NCI-H2171 treated with DMSO at 0.1 percent for 48 hours (cell line): ENCODE measurements at regions not wholly inside any gene's neighbourhood (a gene's known extent, or its start where the extent isn't known, plus 50 kb on each side); places are given as distances from the start of the nearest gene placed in this dataset.
"Not testable (repeated sequence)": the region's sequence is repeated elsewhere in the genome, so short reads cannot be mapped to it uniquely, and the experiment has no call there.

ENCODE experiments used
- DNase-seq: peaks from one replicate; lab custom pipeline; 2025; lab: John Stamatoyannopoulos, UW

- not testable (repeated sequence) for DNase-seq
These were observed 79.5 kb upstream of the ABCD2 start for GRCh38 chr12:39699079-39699478.

GRCh38 chr12:39697108-39697507, 77.5 kb upstream of the ABCD2 start:
- no peak for DNase-seq

GRCh38 chr12:39692258-39692853, 72.8 kb upstream of the ABCD2 start:
- DNase-seq: peak; percentile 18

- DNase-seq: no peak
These were observed 66.5 kb upstream of the ABCD2 start for GRCh38 chr12:39685854-39686657.

GRCh38 chr12:39682689-39683477, 63.3 kb upstream of the ABCD2 start:
- no peak for DNase-seq

- no peak for DNase-seq
These were observed 55.7 kb upstream of the ABCD2 start for GRCh38 chr12:39675263-39675662.

GRCh38 chr12:39672976-39673375, 53.4 kb upstream of the ABCD2 start:
- no peak for DNase-seq

- no peak for DNase-seq
These were observed 52.6 kb upstream of the ABCD2 start for GRCh38 chr12:39671898-39672875.

- DNase-seq: not testable (repeated sequence)
These were observed 49.9 kb upstream of the ABCD2 start for GRCh38 chr12:39669539-39669938.
